ENCODE measurements at regions not wholly inside any gene's neighbourhood (a gene's known extent, or its start where the extent isn't known, plus 50 kb on each side); places are given as distances from the start of the nearest gene placed in this dataset.

GRCh38 chr7:19392246-19392645 is 247.0 kb upstream of the FERD3L start:
- H3K4me2 ChIP-seq (ENCODE audit: low read depth, low read length) = no peak overlapping the region
- intact Hi-C loops (cut with micrococcal nuclease) = no loop called here
- in situ Hi-C loops (cut with MboI; ENCODE audit: low sequenced_read_pairs) = no loop called here
- DNase-seq (peak; percentile 91), ATAC-seq (ENCODE audit: low read depth) (peak; percentile 97)
- no peaks in the 10 kb centered on the region for H3K27me3 ChIP-seq (ENCODE audit: control insufficient read depth, insufficient read depth, low read length)
- H3K36me3 ChIP-seq (ENCODE audit: control insufficient read depth, insufficient read depth, low read length) = no peaks in the 10 kb centered on the region
- no peak overlapping the region for H2BK20ac ChIP-seq (ENCODE audit: low read depth, low read length)
- H3K9me1 ChIP-seq (ENCODE audit: insufficient read depth, low read length) = no peaks in the 10 kb centered on the region
- H3K27ac ChIP-seq (ENCODE audit: insufficient read depth, low read length) = no peak overlapping the region
- dilution Hi-C loops (cut with HindIII; ENCODE audit: low sequenced_read_pairs, unreplicated experiment) = no loop called here
- H4K8ac ChIP-seq (ENCODE audit: low read depth in 2 of 2, low read length in 2 of 2) = no peak overlapping the region
- ChIA-PET POLR2A (ENCODE audit: unreplicated experiment) (no interaction called here), CTCF (interaction anchor here (1.5 kb wide), 1 partner anchor 9 kb away, joined by 3 read pairs; no protein-coding TSS in a partner anchor)
- H3K18ac ChIP-seq (ENCODE audit: low read depth, low read length) = no peak overlapping the region
- peak overlapping the region; percentile 44 for H2BK5ac ChIP-seq (ENCODE audit: low read depth, low read length, poor library complexity, severe bottlenecking)
- H3K79me1 ChIP-seq (ENCODE audit: low read depth in 1 of 2, low read length in 2 of 2) = no peaks in the 10 kb centered on the region
- no CpG with 5 or more reads among the region's 3 CpGs for WGBS, 2 experiments (ENCODE audit: extremely low coverage in 2 of 2, insufficient read length in 1 of 2)
- no peak overlapping the region for H3K4ac ChIP-seq (ENCODE audit: low read depth, low read length)
- H2BK15ac ChIP-seq (ENCODE audit: low read depth, low read length) = no peak overlapping the region
- H3K9ac ChIP-seq (ENCODE audit: low read depth, low read length) = no peak overlapping the region
- no peak overlapping the region for H4K5ac ChIP-seq (ENCODE audit: low read depth, low read length)
- H3K4me1 ChIP-seq (ENCODE audit: control insufficient read depth, insufficient read depth, low read length) = peaks cover 4% of the 10 kb centered on the region
- no peak overlapping the region for H3K23ac ChIP-seq (ENCODE audit: low read depth, low read length)
- H2BK120ac ChIP-seq (ENCODE audit: low read depth, low read length) = no peak overlapping the region
- H4K20me1 ChIP-seq (ENCODE audit: insufficient read depth, low read length) = no peaks in the 10 kb centered on the region
- no peak overlapping the region for H2AFZ ChIP-seq (replicated peaks; ENCODE audit: low read length, poor library complexity)
- H2AK5ac ChIP-seq (ENCODE audit: low read depth, low read length) = no peak overlapping the region
- H3K9me3 ChIP-seq (ENCODE audit: control insufficient read depth, insufficient read depth, low read length) = no peaks in the 10 kb centered on the region
- H3K56ac ChIP-seq (ENCODE audit: extremely low read depth, insufficient read depth, low read length) = no peak overlapping the region
- no TSS peak for BruUV-seq (replicated peaks)
- no peak overlapping the region for H3K4me3 ChIP-seq (ENCODE audit: insufficient read depth, low read depth, low read length)
- no peak overlapping the region for H4K91ac ChIP-seq (ENCODE audit: insufficient read depth, low read depth, low read length)
- H2AK9ac ChIP-seq (replicated peaks; ENCODE audit: low read depth, low read length, poor library complexity) = no peak overlapping the region
- H3K14ac ChIP-seq (replicated peaks; ENCODE audit: low read depth, low read length) = no peak overlapping the region
- no peak for TF ChIP-seq RFX5 (IDR thresholded peaks at IDR 0.05; ENCODE audit: low read depth, low read length)
- no peak for TF ChIP-seq RCOR1 (IDR thresholded peaks at IDR 0.05; ENCODE audit: insufficient replicate concordance, low read length)
- TF ChIP-seq ELK1 (IDR thresholded peaks at IDR 0.05; ENCODE audit: borderline replicate concordance, low read depth, low read length) = no peak
- no peak for TF ChIP-seq MAZ (IDR thresholded peaks at IDR 0.05; ENCODE audit: borderline replicate concordance, low read depth, low read length)
- no peak for TF ChIP-seq RAD21 (IDR thresholded peaks at IDR 0.05; ENCODE audit: low read length)
- TF ChIP-seq CEBPB (IDR thresholded peaks at IDR 0.05; ENCODE audit: low read depth, low read length) = peak; percentile 51; the same call in 1 of the 2 replicates
- TF ChIP-seq FOS (IDR thresholded peaks at IDR 0.05; ENCODE audit: low read depth, low read length) = peak; percentile 58
- no peak for TF ChIP-seq CTCF (conservative IDR thresholded peaks at IDR 0.05; ENCODE audit: low read depth, low read length)
- 0 out of 2 replicates have a peak, but pooled peaks have one; percentile 5 for TF ChIP-seq BHLHE40 (IDR thresholded peaks at IDR 0.05; ENCODE audit: low read depth, low read length)
- TF ChIP-seq CHD1 (IDR thresholded peaks at IDR 0.05; ENCODE audit: low read depth, low read length) = no peak
- no peak for TF ChIP-seq POLR2A (IDR thresholded peaks at IDR 0.05; ENCODE audit: low read depth, low read length)
- no peak for TF ChIP-seq NFE2L2 (IDR thresholded peaks at IDR 0.05; ENCODE audit: low read depth, low read length)
